Panc1 (cell line): ENCODE measurements at regions not wholly inside any gene's neighbourhood (a gene's known extent, or its start where the extent isn't known, plus 50 kb on each side); places are given as distances from the start of the nearest gene placed in this dataset.

Source experiments
- ATAC-seq: fragments of 200-7000 bp; cut with Tn5 transposase; 2 replicates; pipeline ENCODE4 v1.9.1; 2020; ENCODE audit warnings: mild to moderate bottlenecking, moderate library complexity
- BruUV-seq: library from RNA; stranded (reverse); fragments of 400-500 nt; replicated peaks from 2 replicates; lab custom pipeline; 2021; lab: Mats Ljungman, UMichigan
- CTCF ChIA-PET: fragments of 300-600 bp; sonication (Branson Sonifier 250); formaldehyde crosslinking; loops from one replicate; lab custom pipeline; 2022; ENCODE audit warnings: antibody characterized with exemption; lab: Charles Lee
- POLR2A ChIA-PET: fragments of 300-600 bp; sonication (Branson Sonifier 250); formaldehyde crosslinking; loops from one replicate; lab custom pipeline; 2022; ENCODE audit warnings: antibody characterized with exemption; lab: Charles Lee
- DNase-seq: peaks from one replicate; pipeline ENCODE4 v3.0.0-alpha.2; 2010; ENCODE audit warnings: low read depth, low spot score
- H3K27ac ChIP-seq: 2 replicates; pipeline ENCODE4 v1.5.1; 2011; ENCODE audit warnings: mild to moderate bottlenecking, low read length, inconsistent platforms
- H3K27me3 ChIP-seq: fragments of 200-500 bp; sonication (Bioruptor generic); 2 replicates; pipeline ENCODE4 v1.6.0; 2014; ENCODE audit warnings: low read length, inconsistent platforms; ENCODE audit not compliant: control insufficient read depth, insufficient read depth
- H3K36me3 ChIP-seq: fragments of 200-500 bp; sonication (Bioruptor generic); 2 replicates; pipeline ENCODE4 v1.5.1; 2014; ENCODE audit warnings: inconsistent platforms, mild to moderate bottlenecking, low read length, moderate library complexity; ENCODE audit not compliant: control insufficient read depth, insufficient read depth
- H3K4me1 ChIP-seq: 2 replicates; pipeline ENCODE4 v1.5.1; 2011; ENCODE audit warnings: inconsistent platforms, mild to moderate bottlenecking, low read length, moderate library complexity; ENCODE audit not compliant: control insufficient read depth, insufficient read depth
- H3K4me3 ChIP-seq, 2 experiments: 2 replicates each; pipeline ENCODE4 v1.5.1; 2011 to 2012; ENCODE audit warnings: low read depth in 2 of 2, low read length in 2 of 2, mild to moderate bottlenecking in 2 of 2, inconsistent platforms in 1 of 2, moderate library complexity in 1 of 2
- H3K9me3 ChIP-seq: fragments of 200-500 bp; sonication (Bioruptor generic); 2 replicates; pipeline ENCODE4 v1.5.1; 2014; ENCODE audit warnings: low read depth, mild to moderate bottlenecking, inconsistent platforms, low read length, moderate library complexity; ENCODE audit not compliant: control insufficient read depth, insufficient read depth
- CTCF ChIP-seq: fragments of 450-650 bp; IDR thresholded peaks from 2 replicates; pipeline ENCODE4 v1.5.1; 2017; ENCODE audit warnings: mild to moderate bottlenecking
- POLR2AphosphoS5 ChIP-seq: IDR thresholded peaks from 2 replicates; pipeline ENCODE4 v1.6.1; 2012; ENCODE audit warnings: mild to moderate bottlenecking, low read depth, low read length, moderate library complexity
- REST ChIP-seq, 2 experiments: IDR thresholded peaks; 2 replicates each; pipeline ENCODE4 v1.6.1; 2011 to 2012; ENCODE audit warnings: low read depth in 2 of 2, control low read depth in 1 of 2, low read length in 1 of 2, mild to moderate bottlenecking in 1 of 2, moderate library complexity in 1 of 2; ENCODE audit not compliant: insufficient read depth in 1 of 2
- SIN3A ChIP-seq: IDR thresholded peaks from 2 replicates; pipeline ENCODE4 v1.6.1; 2012; ENCODE audit warnings: low read depth, mild to moderate bottlenecking, low read length, moderate library complexity, borderline replicate concordance; ENCODE audit not compliant: insufficient read depth
- TCF7L2 ChIP-seq: IDR thresholded peaks from 2 replicates; pipeline ENCODE4 v1.6.1; 2011; ENCODE audit warnings: mild to moderate bottlenecking, low read depth, low read length, inconsistent platforms
- in situ Hi-C: cut with HindIII; loops from 2 replicates; pipeline ENCODE4 v1.10.0; 2016; ENCODE audit warnings: low sequenced_read_pairs, low pct_unique_long_range_greater_than_20kb
- intact Hi-C: fragments of 100-400 bp; cut with micrococcal nuclease; formaldehyde crosslinking; loops from one replicate; pipeline ENCODE4 v1.10.0; 2022; ENCODE audit not compliant: unreplicated experiment

- POLR2A ChIA-PET = no interaction called here
- Histone ChIP-seq H3K9me3 (no peaks in the 10 kb centered on the region), H3K27ac (no peak overlapping the region), H3K27me3 (no peaks in the 10 kb centered on the region), H3K4me1 (no peaks in the 10 kb centered on the region), H3K4me3 (no peak overlapping the region), H3K36me3 (no peaks in the 10 kb centered on the region)
- intact Hi-C loops (no loop called here), in situ Hi-C loops (no loop called here)
- no TSS peak for BruUV-seq
- no peak for TF ChIP-seq TCF7L2
- TF ChIP-seq SIN3A = no peak
- TF ChIP-seq POLR2AphosphoS5 = no peak
- no peak for TF ChIP-seq CTCF
- DNase-seq (no peak), ATAC-seq (no peak)
- CTCF ChIA-PET = no interaction called here
Observed at GRCh38 chr5:21694567-21694966, 1158.6 kb downstream of the CDH12 start.

GRCh38 chr5:21693591-21693990 is 1159.6 kb downstream of the CDH12 start:
- DNase-seq (no peak), ATAC-seq (no peak)
- Histone ChIP-seq H3K4me3 (no peak overlapping the region), H3K9me3 (no peaks in the 10 kb centered on the region), H3K4me1 (no peaks in the 10 kb centered on the region), H3K36me3 (no peaks in the 10 kb centered on the region), H3K27ac (no peak overlapping the region), H3K27me3 (no peaks in the 10 kb centered on the region)
- no peak for TF ChIP-seq TCF7L2
- no peak for TF ChIP-seq REST (IDR thresholded peaks at IDR 0.05; ENCODE audit: insufficient read depth in 1 of 2, low read depth in 2 of 2, low read length in 1 of 2)
- no peak for TF ChIP-seq SIN3A
- no peak for TF ChIP-seq POLR2AphosphoS5
- no peak for TF ChIP-seq CTCF
- BruUV-seq = no TSS peak
- CTCF ChIA-PET = no interaction called here
- in situ Hi-C loops (no loop called here), intact Hi-C loops (no loop called here)
- POLR2A ChIA-PET = no interaction called here
